ENCODE measurements at regions not wholly inside any gene's neighbourhood (a gene's known extent, or its start where the extent isn't known, plus 50 kb on each side); places are given as distances from the start of the nearest gene placed in this dataset.

GRCh38 chr3:107238787-107239186 lies 138.5 kb upstream of the CCDC54 start:
- DNase-seq (ENCODE audit: low read depth in 2 of 2) = no peak

- no peak for DNase-seq (ENCODE audit: low read depth in 2 of 2)
Measured at GRCh38 chr3:107239703-107240102, 137.5 kb upstream of the CCDC54 start.

- peak; percentile 68 to 79 for DNase-seq (ENCODE audit: low read depth in 2 of 2)
Measured at GRCh38 chr3:107240183-107241091, 136.8 kb upstream of the CCDC54 start.

- DNase-seq (ENCODE audit: low read depth in 2 of 2) = peak; percentile 11 to 30
Measured at GRCh38 chr3:107241217-107241616, 136.0 kb upstream of the CCDC54 start.

- DNase-seq (ENCODE audit: low read depth in 2 of 2) = no peak
Measured at GRCh38 chr3:107242579-107242978, 134.7 kb upstream of the CCDC54 start.

- no peak for DNase-seq (ENCODE audit: low read depth in 2 of 2)
Measured at GRCh38 chr3:107247116-107247515, 130.1 kb upstream of the CCDC54 start.

GRCh38 chr3:107249132-107249531 lies 128.1 kb upstream of the CCDC54 start:
- DNase-seq (ENCODE audit: low read depth in 2 of 2) = no peak

- no peak for DNase-seq (ENCODE audit: low read depth in 2 of 2)
Measured at GRCh38 chr3:107250221-107250620, 127.0 kb upstream of the CCDC54 start.

GRCh38 chr3:107251819-107252218 lies 125.4 kb upstream of the CCDC54 start:
- DNase-seq (ENCODE audit: low read depth in 2 of 2) = no peak

GRCh38 chr3:107256963-107257362 lies 120.3 kb upstream of the CCDC54 start:
- DNase-seq (ENCODE audit: low read depth in 2 of 2) = no peak

- DNase-seq (ENCODE audit: low read depth in 2 of 2) = peak in 1 of 2 donors; percentile 24
Measured at GRCh38 chr3:107258300-107258699, 118.9 kb upstream of the CCDC54 start.

- no peak for DNase-seq (ENCODE audit: low read depth in 2 of 2)
Measured at GRCh38 chr3:107260207-107260606, 117.0 kb upstream of the CCDC54 start.

- no peak for DNase-seq (ENCODE audit: low read depth in 2 of 2)
Measured at GRCh38 chr3:107263269-107264021, 113.8 kb upstream of the CCDC54 start.

GRCh38 chr3:107264888-107265287 lies 112.4 kb upstream of the CCDC54 start:
- no peak for DNase-seq (ENCODE audit: low read depth in 2 of 2)

- no peak for DNase-seq (ENCODE audit: low read depth in 2 of 2)
Measured at GRCh38 chr3:107265526-107265925, 111.7 kb upstream of the CCDC54 start.

GRCh38 chr3:107268469-107268868 lies 108.8 kb upstream of the CCDC54 start:
- no peak for DNase-seq (ENCODE audit: low read depth in 2 of 2)

GRCh38 chr3:107269136-107269535 lies 108.1 kb upstream of the CCDC54 start:
- no peak for DNase-seq (ENCODE audit: low read depth in 2 of 2)

- DNase-seq (ENCODE audit: low read depth in 2 of 2) = peak; percentile 55 to 57
Measured at GRCh38 chr3:107271787-107272387, 105.4 kb upstream of the CCDC54 start.

GRCh38 chr3:107272471-107272870 lies 104.8 kb upstream of the CCDC54 start:
- DNase-seq (ENCODE audit: low read depth in 2 of 2) = no peak

- DNase-seq (ENCODE audit: low read depth in 2 of 2) = no peak
Measured at GRCh38 chr3:107272885-107273284, 104.4 kb upstream of the CCDC54 start.

- DNase-seq (ENCODE audit: low read depth in 2 of 2) = no peak
Measured at GRCh38 chr3:107273771-107274170, 103.5 kb upstream of the CCDC54 start.

GRCh38 chr3:107275511-107275910 lies 101.7 kb upstream of the CCDC54 start:
- no peak for DNase-seq (ENCODE audit: low read depth in 2 of 2)
